ENCODE measurements at regions not wholly inside any gene's neighbourhood (a gene's known extent, or its start where the extent isn't known, plus 50 kb on each side); places are given as distances from the start of the nearest gene placed in this dataset.

DNA sequence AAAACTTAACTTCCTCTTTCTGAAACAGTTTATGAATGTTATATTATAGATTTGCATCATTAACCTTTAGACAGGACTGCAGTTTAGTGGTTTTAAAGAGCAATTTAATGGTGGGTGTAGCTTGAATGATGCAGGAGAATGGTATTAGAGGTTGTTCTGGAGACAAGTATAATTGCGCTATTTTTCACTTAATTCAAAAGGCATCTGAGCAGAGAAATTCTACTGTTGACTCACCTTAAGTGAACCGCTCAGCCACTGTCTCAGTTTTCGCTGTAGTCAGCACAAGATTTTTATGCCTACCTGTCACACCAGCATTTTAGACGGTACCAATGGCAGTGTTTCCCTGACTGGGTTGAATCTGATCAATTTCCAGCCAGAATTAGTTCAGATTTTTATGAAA is 348.8 kb upstream of the DCBLD2 start:
- H3K4me3 ChIP-seq (ENCODE audit: low read length in 2 of 2): no peak overlapping the region
- peaks cover 5 to 21% of the 10 kb centered on the region in 2 donors for H3K4me1 ChIP-seq (ENCODE audit: control insufficient read depth in 1 of 2, insufficient read depth in 2 of 2, low read length in 2 of 2)
- H3K27me3 ChIP-seq (ENCODE audit: control insufficient read depth in 1 of 2, insufficient read depth in 2 of 2, low read length in 1 of 2): no peaks in the 10 kb centered on the region
- peak overlapping the region in 1 of 2 donors; percentile 82 for H3K27ac ChIP-seq (ENCODE audit: low read depth in 1 of 2, low read length in 2 of 2)
- ATAC-seq (ENCODE audit: low FRiP score) (no peak), DNase-seq (no peak)
- 80 to 84% methylated on average over 4 of the region's 4 CpGs for WGBS, 2 donors
- H3K9me3 ChIP-seq (ENCODE audit: control insufficient read depth, low read length): no peaks in the 10 kb centered on the region
- intact Hi-C loops (cut with DNase I): loop anchor here in 1 of 2 donors (10.0 kb wide), 1 partner anchor 385 kb away; the partner anchor contains the start of gene COL8A1
- H3K36me3 ChIP-seq (ENCODE audit: control insufficient read depth in 1 of 2, insufficient read depth in 2 of 2, low read length in 1 of 2): no peaks in the 10 kb centered on the region

DNA sequence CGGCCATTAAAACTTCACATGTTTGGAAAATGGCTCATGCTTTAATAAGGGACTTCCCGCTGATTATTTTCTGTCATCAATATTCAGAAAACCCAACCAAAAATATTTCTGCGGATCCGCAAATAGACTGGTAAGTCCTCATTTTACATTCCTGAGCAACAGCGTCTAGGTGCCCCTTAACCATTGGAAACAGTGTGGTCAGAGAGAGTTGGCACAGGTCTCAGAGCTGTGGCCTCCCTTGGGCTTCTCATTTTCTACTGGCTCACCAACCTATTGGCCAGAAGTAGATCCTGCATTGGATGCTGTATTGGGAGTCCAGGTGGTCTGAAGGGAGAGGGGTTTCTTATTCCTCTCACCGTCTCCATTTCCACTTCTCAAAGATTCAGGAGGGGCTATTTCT is 348.1 kb upstream of the DCBLD2 start:
- no peaks in the 10 kb centered on the region for H3K36me3 ChIP-seq (ENCODE audit: control insufficient read depth in 1 of 2, insufficient read depth in 2 of 2, low read length in 1 of 2)
- DNase-seq (no peak), ATAC-seq (ENCODE audit: low FRiP score) (no peak)
- H3K27me3 ChIP-seq (ENCODE audit: control insufficient read depth in 1 of 2, insufficient read depth in 2 of 2, low read length in 1 of 2): no peaks in the 10 kb centered on the region
- H3K4me1 ChIP-seq (ENCODE audit: control insufficient read depth in 1 of 2, insufficient read depth in 2 of 2, low read length in 2 of 2): peaks cover 5 to 21% of the 10 kb centered on the region in 2 donors
- 72 to 74% methylated on average over 6 of the region's 6 CpGs for WGBS, 2 donors
- H3K9me3 ChIP-seq (ENCODE audit: control insufficient read depth, low read length): no peaks in the 10 kb centered on the region
- H3K4me3 ChIP-seq (ENCODE audit: low read length in 2 of 2): no peak overlapping the region
- H3K27ac ChIP-seq (ENCODE audit: low read depth in 1 of 2, low read length in 2 of 2): peak overlapping the region; percentile 91
- intact Hi-C loops (cut with DNase I): loop anchor here (5.0 to 10.0 kb wide), 3 partner anchors 73 to 385 kb away; partner anchors contain the start of gene COL8A1 (in 1 of the 2)

DNA sequence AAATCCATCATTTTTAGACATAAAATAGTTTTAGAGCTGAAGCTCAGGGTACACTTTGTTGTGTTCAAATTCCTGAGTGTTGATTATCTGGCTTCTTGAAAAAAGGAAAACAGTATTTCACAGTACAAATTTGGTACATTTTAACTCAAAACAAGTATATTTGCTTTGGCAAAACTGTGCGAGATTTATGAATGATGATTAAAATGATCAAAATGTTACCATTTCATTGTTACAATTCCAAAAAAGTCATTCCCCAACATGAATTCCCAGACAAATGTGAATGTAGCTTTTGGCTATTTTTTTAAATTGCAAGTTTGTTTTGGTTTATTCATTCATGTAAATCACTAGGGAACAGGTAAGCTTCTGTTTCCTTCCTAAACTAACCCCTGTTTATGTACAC is 347.4 kb upstream of the DCBLD2 start:
- DNase-seq (no peak), ATAC-seq (ENCODE audit: low FRiP score) (peak; percentile 46)
- WGBS, 2 donors: 0 to 7% methylated on average over 1 of the region's 1 CpG
- Histone ChIP-seq H3K36me3 (ENCODE audit: control insufficient read depth in 1 of 2, insufficient read depth in 2 of 2, low read length in 1 of 2) (no peaks in the 10 kb centered on the region), H3K4me1 (ENCODE audit: control insufficient read depth in 1 of 2, insufficient read depth in 2 of 2, low read length in 2 of 2) (peaks cover 5 to 21% of the 10 kb centered on the region in 2 donors), H3K27ac (ENCODE audit: low read depth in 1 of 2, low read length in 2 of 2) (peak overlapping the region in 1 of 2 donors; percentile 91), H3K27me3 (ENCODE audit: control insufficient read depth in 1 of 2, insufficient read depth in 2 of 2, low read length in 1 of 2) (no peaks in the 10 kb centered on the region), H3K4me3 (ENCODE audit: low read length in 2 of 2) (no peak overlapping the region), H3K9me3 (ENCODE audit: control insufficient read depth, low read length) (no peaks in the 10 kb centered on the region)
- intact Hi-C loops (cut with DNase I): loop anchor here (5.0 kb wide), 2 partner anchors 73 to 227 kb away; no protein-coding TSS in a partner anchor

DNA sequence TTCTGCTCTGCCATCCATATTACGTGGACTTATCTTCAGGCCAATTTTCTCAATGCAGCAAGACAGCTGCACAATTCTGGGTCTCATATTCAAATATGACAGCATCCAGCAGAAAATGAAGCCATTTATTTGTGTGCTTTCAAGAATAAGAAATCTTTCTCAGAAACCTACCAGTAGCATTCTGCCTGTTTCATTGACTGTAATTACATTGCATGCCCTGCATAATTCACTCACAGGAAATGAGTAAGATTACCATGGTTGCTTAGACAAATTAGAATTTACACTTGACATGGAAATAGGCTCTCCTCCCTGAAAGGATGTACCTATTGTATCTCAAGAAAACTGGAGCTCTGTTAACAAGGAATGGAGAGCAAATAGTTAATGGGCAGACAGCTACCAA is 346.6 kb upstream of the DCBLD2 start:
- Histone ChIP-seq H3K27ac (ENCODE audit: low read depth in 1 of 2, low read length in 2 of 2) (peak overlapping the region in 1 of 2 donors; percentile 51), H3K9me3 (ENCODE audit: control insufficient read depth, low read length) (no peaks in the 10 kb centered on the region), H3K27me3 (ENCODE audit: control insufficient read depth in 1 of 2, insufficient read depth in 2 of 2, low read length in 1 of 2) (no peaks in the 10 kb centered on the region), H3K4me1 (ENCODE audit: control insufficient read depth in 1 of 2, insufficient read depth in 2 of 2, low read length in 2 of 2) (peaks cover 5 to 17% of the 10 kb centered on the region in 2 donors), H3K4me3 (ENCODE audit: low read length in 2 of 2) (no peak overlapping the region), H3K36me3 (ENCODE audit: control insufficient read depth in 1 of 2, insufficient read depth in 2 of 2, low read length in 1 of 2) (no peaks in the 10 kb centered on the region)
- intact Hi-C loops (cut with DNase I): loop anchor here (5.0 kb wide), 2 partner anchors 74 to 226 kb away; no protein-coding TSS in a partner anchor
- DNase-seq (no peak), ATAC-seq (ENCODE audit: low FRiP score) (no peak)
- WGBS, 2 donors: 92 to 93% methylated on average over 1 of the region's 1 CpG

DNA sequence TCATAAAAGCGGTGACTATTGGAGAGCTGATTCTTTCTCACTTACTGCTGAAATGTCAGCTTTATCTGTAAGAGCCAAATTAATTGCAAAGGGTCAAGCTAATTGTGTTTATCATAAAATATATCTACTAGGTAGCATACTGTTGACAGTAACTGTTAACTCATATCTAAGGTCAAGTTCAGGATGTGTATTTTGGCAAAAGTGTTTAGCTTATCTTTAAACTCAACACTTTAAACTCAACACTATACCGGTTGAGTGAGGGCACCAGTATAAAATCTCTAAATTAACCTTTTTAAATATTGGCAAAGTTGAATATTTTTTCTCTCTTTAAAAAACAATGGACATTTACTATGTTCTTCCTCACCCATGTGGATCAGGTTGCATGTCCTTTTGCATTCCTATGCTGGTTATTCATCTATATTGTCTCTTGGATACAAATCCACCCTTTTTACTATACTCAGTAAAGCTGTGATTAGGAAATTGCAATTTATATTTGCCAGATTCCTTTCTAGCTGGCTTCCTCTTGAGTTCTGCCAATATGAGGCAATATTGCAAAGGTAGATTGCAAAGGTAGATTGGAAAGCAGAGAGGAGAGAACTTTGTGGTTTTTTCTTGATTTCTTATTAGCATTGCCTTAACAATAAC is 344.6 kb upstream of the DCBLD2 start:
- intact Hi-C loops (cut with DNase I): loop anchor here (5.0 kb wide), 2 partner anchors 76 to 224 kb away; no protein-coding TSS in a partner anchor
- ATAC-seq (ENCODE audit: low FRiP score): no peak
- Histone ChIP-seq H3K4me3 (ENCODE audit: low read length in 2 of 2) (no peak overlapping the region), H3K9me3 (ENCODE audit: control insufficient read depth, low read length) (no peaks in the 10 kb centered on the region), H3K27ac (ENCODE audit: low read depth in 1 of 2, low read length in 2 of 2) (peak overlapping the region in 1 of 2 donors; percentile 63), H3K4me1 (ENCODE audit: control insufficient read depth in 1 of 2, insufficient read depth in 2 of 2, low read length in 2 of 2) (peaks cover 7 to 12% of the 10 kb centered on the region in 2 donors), H3K27me3 (ENCODE audit: control insufficient read depth in 1 of 2, insufficient read depth in 2 of 2, low read length in 1 of 2) (no peaks in the 10 kb centered on the region), H3K36me3 (ENCODE audit: control insufficient read depth in 1 of 2, insufficient read depth in 2 of 2, low read length in 1 of 2) (no peaks in the 10 kb centered on the region)
- 38 to 40% methylated on average over 2 of the region's 2 CpGs for WGBS, 2 donors
- DNase-seq: no peak

DNA sequence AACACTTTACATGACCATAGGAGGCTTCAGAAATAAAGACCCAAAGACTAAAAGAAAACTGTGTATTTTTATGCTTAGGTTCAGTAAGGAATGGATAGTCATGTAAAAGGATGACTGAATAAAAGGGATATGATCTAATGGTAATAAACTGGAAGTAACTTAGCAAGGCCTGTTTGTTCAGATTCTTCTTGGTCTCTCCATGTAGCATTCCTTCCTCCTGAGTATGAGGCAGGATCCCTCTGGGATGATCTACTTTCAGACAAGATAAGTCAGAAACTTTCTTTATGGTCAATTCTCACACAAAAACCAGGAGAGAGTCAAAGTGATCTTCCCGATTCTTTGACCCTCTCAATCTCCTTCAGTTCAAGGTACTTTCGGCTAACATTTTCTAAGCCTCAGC is 340.8 kb upstream of the DCBLD2 start:
- no peaks in the 10 kb centered on the region for H3K27me3 ChIP-seq (ENCODE audit: control insufficient read depth in 1 of 2, insufficient read depth in 2 of 2, low read length in 1 of 2)
- DNase-seq: no peak
- no peak overlapping the region for H3K4me3 ChIP-seq (ENCODE audit: low read length in 2 of 2)
- intact Hi-C loops (cut with DNase I): no loop called here
- no peaks in the 10 kb centered on the region for H3K36me3 ChIP-seq (ENCODE audit: control insufficient read depth in 1 of 2, insufficient read depth in 2 of 2, low read length in 1 of 2)
- ATAC-seq (ENCODE audit: low FRiP score): no peak
- peak overlapping the region in 1 of 2 donors; percentile 87 for H3K27ac ChIP-seq (ENCODE audit: low read depth in 1 of 2, low read length in 2 of 2)
- no peaks in the 10 kb centered on the region for H3K9me3 ChIP-seq (ENCODE audit: control insufficient read depth, low read length)
- 96 to 100% methylated on average over 2 of the region's 2 CpGs for WGBS, 2 donors
- peaks cover 0 to 4% of the 10 kb centered on the region in 2 donors for H3K4me1 ChIP-seq (ENCODE audit: control insufficient read depth in 1 of 2, insufficient read depth in 2 of 2, low read length in 2 of 2)

DNA sequence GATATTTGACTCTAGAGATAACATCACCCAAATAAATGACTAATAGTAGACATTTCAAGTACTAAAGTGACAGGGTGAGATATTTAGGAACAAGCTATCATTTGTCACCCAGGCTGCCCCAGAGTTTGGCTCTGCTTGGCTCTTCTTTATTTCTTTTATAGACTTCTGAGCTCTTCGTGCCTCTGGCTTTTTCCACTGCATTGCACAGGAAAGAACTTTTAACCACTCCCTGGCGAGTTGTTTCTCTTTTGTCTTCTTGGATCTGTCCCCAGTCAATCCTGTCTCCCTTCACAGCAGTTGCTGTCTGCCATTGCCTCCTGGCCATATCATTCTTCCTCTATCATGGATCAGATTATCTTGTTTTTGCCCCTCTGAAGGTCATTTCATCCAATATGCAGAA is 339.2 kb upstream of the DCBLD2 start:
- intact Hi-C loops (cut with DNase I): no loop called here
- Histone ChIP-seq H3K36me3 (ENCODE audit: control insufficient read depth in 1 of 2, insufficient read depth in 2 of 2, low read length in 1 of 2) (no peaks in the 10 kb centered on the region), H3K27me3 (ENCODE audit: control insufficient read depth in 1 of 2, insufficient read depth in 2 of 2, low read length in 1 of 2) (no peaks in the 10 kb centered on the region), H3K27ac (ENCODE audit: low read depth in 1 of 2, low read length in 2 of 2) (peak overlapping the region; percentile 53 to 98), H3K4me1 (ENCODE audit: control insufficient read depth in 1 of 2, insufficient read depth in 2 of 2, low read length in 2 of 2) (peaks cover 0 to 6% of the 10 kb centered on the region in 2 donors), H3K9me3 (ENCODE audit: control insufficient read depth, low read length) (no peaks in the 10 kb centered on the region), H3K4me3 (ENCODE audit: low read length in 2 of 2) (no peak overlapping the region)
- ATAC-seq (ENCODE audit: low FRiP score) (no peak), DNase-seq (peak in 1 of 2 donors; percentile 42)
- WGBS, 2 donors: 2 to 3% methylated on average over 2 of the region's 2 CpGs

DNA sequence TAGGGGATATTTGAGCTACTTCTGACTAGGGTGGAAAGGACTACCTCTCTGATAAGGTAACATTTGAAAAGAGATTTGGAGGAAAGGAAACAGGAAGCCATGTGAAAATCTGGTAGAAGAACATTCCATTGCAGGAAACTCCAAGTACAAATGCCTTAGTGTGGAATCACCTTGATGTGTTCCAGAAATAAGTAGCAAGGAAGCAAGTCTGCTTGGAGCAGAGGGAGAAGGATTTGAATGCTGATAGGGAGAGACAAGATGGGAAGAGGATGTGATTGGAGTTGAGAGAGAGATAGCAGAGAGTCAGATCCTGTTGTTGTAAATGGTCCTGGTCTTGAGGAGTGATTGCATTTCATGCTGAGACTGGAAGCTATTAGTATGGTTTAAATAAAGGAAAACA is 335.1 kb upstream of the DCBLD2 start:
- no peaks in the 10 kb centered on the region for H3K36me3 ChIP-seq (ENCODE audit: control insufficient read depth in 1 of 2, insufficient read depth in 2 of 2, low read length in 1 of 2)
- H3K4me3 ChIP-seq (ENCODE audit: low read length in 2 of 2): no peak overlapping the region
- intact Hi-C loops (cut with DNase I): loop anchor here (10.0 kb wide), 4 partner anchors 178 to 518 kb away; partner anchors contain the start of gene COL8A1 (in 1 of the 2)
- H3K27me3 ChIP-seq (ENCODE audit: control insufficient read depth in 1 of 2, insufficient read depth in 2 of 2, low read length in 1 of 2): no peaks in the 10 kb centered on the region
- H3K9me3 ChIP-seq (ENCODE audit: control insufficient read depth, low read length): no peaks in the 10 kb centered on the region
- H3K4me1 ChIP-seq (ENCODE audit: control insufficient read depth in 1 of 2, insufficient read depth in 2 of 2, low read length in 2 of 2): peaks cover 4 to 10% of the 10 kb centered on the region in 2 donors
- H3K27ac ChIP-seq (ENCODE audit: low read depth in 1 of 2, low read length in 2 of 2): no peak overlapping the region
- no peak for ATAC-seq (ENCODE audit: low FRiP score)
- no peak for DNase-seq

DNA sequence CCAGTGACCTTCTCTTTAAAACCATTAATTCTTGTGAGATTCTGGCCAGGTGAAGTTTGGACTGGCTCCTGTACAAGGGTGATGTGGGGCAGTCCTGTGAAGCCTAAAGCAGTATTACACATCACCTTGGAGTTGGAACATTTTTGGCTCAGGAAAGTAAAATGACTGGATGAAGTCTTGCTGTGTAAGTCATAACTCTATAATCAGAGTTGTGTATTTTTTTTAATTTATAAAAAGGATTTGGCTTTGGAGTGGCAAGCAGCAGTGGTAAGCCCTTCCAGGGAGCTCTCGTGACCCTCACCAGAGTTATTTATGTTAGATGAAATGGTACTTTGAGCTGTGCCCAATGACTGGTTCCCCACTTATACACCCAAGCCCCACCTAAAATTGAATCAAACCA is 331.2 kb upstream of the DCBLD2 start:
- DNase-seq: no peak
- Histone ChIP-seq H3K9me3 (ENCODE audit: control insufficient read depth, low read length) (no peaks in the 10 kb centered on the region), H3K4me3 (ENCODE audit: low read length in 2 of 2) (no peak overlapping the region), H3K27ac (ENCODE audit: low read depth in 1 of 2, low read length in 2 of 2) (peak overlapping the region; percentile 52 to 67), H3K27me3 (ENCODE audit: control insufficient read depth in 1 of 2, insufficient read depth in 2 of 2, low read length in 1 of 2) (no peaks in the 10 kb centered on the region), H3K36me3 (ENCODE audit: control insufficient read depth in 1 of 2, insufficient read depth in 2 of 2, low read length in 1 of 2) (no peaks in the 10 kb centered on the region), H3K4me1 (ENCODE audit: control insufficient read depth in 1 of 2, insufficient read depth in 2 of 2, low read length in 2 of 2) (peaks cover 1 to 10% of the 10 kb centered on the region in 2 donors)
- 3 to 4% methylated on average over 1 of the region's 1 CpG for WGBS, 2 donors
- intact Hi-C loops (cut with DNase I): loop anchor here (10.0 kb wide), 4 partner anchors 182 to 522 kb away; partner anchors contain the start of gene COL8A1 (in 1 of the 2)
- peak; percentile 79 for ATAC-seq (ENCODE audit: low FRiP score)
